ENCODE measurements at regions not wholly inside any gene's neighbourhood (a gene's known extent, or its start where the extent isn't known, plus 50 kb on each side); places are given as distances from the start of the nearest gene placed in this dataset.

DNA sequence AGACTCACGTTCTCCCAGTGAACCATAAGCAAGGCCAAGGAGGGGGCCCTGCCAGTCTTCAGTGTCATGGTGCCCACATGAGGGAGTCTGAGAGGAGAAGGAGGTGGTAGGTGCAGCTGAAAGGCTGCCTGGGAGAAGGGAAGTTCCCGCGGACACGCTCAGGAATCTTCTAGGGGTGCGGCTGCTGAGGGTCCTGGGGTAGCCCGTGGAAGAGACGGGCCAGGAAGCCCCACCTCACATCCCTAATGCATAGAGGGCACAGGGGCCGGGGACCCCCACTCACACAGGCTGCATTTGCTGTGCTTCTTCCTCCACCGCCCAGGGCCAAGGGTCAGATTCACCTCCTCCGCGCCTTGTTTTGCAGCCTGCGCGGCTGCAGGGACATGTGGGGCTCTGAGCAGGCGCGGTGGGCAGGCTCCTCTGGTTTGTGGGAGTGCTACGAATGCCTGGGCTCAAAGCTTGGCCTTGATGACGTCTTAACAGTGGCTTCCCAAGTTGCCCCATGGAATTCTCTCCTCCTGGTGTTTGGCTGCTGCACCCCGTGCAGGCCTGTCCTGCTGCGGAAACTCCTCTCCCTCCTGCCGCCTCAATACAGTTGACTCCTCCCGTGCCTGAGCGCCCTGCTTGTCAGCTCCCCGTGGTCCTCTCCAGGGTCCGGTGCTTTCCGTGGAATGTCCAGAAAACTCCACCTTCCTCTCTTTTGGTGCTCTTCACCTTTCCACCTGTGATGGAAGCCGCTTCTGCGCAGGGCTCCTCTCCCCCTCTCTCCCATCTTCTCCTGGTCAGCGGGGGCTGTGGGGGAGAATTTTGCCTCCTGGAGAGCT is 95.7 kb downstream of the VAPA start:
- DNase-seq (ENCODE audit: low read depth), result no peak

DNA sequence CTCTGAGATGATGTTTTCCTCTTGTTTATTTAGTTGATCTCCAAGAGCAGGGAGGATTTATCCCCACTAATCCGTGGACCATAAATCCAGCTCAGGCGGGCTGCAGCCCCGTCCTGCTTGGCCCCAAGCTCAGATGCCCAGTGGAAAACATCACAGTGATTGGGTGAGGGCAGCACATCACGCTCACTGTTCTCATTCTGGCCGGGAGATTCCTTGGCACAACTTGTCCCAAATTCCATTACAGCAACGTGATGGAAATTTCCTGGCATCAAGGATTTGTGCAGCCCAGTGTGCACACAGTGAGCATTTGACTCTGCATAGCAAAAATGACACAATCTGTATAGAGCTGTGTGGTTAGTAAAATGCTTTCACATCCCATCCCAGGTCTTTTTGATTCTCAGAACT is 96.8 kb downstream of the VAPA start:
- DNase-seq (ENCODE audit: low read depth), result peak; percentile 92

GRCh38 chr18:10011061-10011460 is 97.2 kb downstream of the VAPA start:
- no peak for DNase-seq (ENCODE audit: low read depth)

GRCh38 chr18:10011751-10012150 is 97.9 kb downstream of the VAPA start:
- DNase-seq (ENCODE audit: low read depth), result no peak

DNA sequence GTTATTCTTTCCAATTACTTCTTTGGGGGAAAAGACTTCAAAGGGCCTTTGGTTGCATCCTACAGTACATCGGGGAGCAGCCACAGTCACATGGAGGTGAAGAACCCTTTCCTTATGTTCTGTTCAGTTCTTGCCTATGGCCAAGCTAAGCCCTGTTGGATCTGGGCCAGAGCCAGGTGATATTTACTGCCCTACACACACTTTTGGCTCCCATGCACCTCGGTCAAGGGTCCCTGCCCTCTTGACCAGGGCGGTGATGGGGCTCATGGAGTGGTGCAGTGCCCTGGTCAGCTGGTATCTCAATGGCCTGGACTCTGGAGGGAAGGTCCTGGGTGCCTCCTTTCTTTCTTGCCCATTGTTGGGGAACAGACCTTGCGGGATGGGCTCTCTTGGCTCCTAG is 98.7 kb downstream of the VAPA start:
- no peak for DNase-seq (ENCODE audit: low read depth)

GRCh38 chr18:10013621-10014543 is 100.1 kb downstream of the VAPA start:
- DNase-seq (ENCODE audit: low read depth), result no peak

- DNase-seq (ENCODE audit: low read depth), result peak; percentile 58
These were observed 101.5 kb downstream of the VAPA start for GRCh38 chr18:10015288-10015701.

- peak; percentile 79 for DNase-seq (ENCODE audit: low read depth)
These were observed 102.4 kb downstream of the VAPA start for GRCh38 chr18:10015941-10016819.

GRCh38 chr18:10017043-10017442 is 103.2 kb downstream of the VAPA start:
- peak; percentile 13 for DNase-seq (ENCODE audit: low read depth)

DNA sequence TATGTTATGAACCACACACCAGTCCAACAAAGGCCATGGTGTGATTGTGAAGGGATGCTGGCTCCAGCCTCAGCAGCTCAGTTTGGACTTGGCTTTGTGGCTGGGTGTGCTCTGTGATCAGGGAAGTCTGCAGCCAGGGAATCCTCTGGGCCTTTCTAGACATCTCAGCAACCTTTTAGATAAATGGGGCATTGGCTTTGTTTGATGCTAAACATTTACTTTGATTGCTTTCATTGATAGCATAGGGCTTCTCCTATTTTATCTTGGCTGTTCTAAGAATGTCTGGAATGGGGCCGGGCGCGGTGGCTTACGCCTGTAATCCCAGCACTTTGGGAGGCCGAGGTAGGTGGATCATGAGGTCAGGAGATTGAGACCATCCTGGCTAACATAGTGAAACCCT is 104.5 kb downstream of the VAPA start:
- no peak for DNase-seq (ENCODE audit: low read depth)

- no peak for DNase-seq (ENCODE audit: low read depth)
These were observed 106.4 kb downstream of the VAPA start for GRCh38 chr18:10020171-10020570.

DNA sequence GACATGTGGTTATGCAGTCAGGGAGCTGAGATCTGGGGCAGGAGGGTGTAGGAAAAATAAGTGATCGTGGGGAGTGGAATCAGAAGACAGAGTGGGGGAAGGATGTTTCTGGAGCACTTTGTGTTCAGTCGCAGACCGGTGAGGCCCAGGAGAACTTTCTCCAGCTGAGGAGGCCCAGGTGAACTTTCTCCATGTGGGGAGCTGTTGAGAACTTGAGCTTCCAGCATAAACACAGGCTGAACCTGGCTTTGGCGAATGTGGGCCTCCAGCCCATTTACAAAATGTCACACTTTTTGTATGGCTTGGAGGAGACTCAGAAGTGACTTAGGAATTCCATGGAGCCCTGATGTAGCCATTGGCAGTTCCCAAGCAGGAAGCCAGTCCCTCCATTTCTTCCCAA is 108.5 kb downstream of the VAPA start:
- DNase-seq (ENCODE audit: low read depth), result no peak

GRCh38 chr18:10023853-10024570 is 110.2 kb downstream of the VAPA start:
- DNase-seq (ENCODE audit: low read depth), result no peak

GRCh38 chr18:10025711-10026670 is 112.2 kb downstream of the VAPA start:
- DNase-seq (ENCODE audit: low read depth), result no peak

GRCh38 chr18:10027031-10027430 is 113.2 kb downstream of the VAPA start:
- DNase-seq (ENCODE audit: low read depth), result no peak

DNA sequence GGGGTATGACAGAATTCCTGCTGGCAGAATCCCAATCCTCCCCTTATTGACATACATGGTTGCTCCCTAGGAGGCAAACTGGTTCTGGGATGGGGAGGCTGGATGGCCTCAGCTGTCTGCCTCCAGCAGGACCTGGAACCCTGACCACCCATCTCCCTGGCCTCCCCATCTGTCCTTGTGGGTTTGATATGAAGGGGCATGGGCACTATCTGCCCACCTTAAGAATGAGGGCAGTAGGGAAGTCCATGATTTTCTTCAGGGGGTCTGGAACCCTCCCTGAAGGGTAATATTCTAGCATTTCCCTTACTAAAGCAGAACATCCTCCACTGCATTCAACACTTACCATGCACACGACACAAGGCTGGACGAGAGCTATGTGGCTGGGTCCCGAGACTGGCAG is 113.6 kb downstream of the VAPA start:
- no peak for DNase-seq (ENCODE audit: low read depth)

- no peak for DNase-seq (ENCODE audit: low read depth)
These were observed 115.9 kb downstream of the VAPA start for GRCh38 chr18:10029711-10030110.

DNA sequence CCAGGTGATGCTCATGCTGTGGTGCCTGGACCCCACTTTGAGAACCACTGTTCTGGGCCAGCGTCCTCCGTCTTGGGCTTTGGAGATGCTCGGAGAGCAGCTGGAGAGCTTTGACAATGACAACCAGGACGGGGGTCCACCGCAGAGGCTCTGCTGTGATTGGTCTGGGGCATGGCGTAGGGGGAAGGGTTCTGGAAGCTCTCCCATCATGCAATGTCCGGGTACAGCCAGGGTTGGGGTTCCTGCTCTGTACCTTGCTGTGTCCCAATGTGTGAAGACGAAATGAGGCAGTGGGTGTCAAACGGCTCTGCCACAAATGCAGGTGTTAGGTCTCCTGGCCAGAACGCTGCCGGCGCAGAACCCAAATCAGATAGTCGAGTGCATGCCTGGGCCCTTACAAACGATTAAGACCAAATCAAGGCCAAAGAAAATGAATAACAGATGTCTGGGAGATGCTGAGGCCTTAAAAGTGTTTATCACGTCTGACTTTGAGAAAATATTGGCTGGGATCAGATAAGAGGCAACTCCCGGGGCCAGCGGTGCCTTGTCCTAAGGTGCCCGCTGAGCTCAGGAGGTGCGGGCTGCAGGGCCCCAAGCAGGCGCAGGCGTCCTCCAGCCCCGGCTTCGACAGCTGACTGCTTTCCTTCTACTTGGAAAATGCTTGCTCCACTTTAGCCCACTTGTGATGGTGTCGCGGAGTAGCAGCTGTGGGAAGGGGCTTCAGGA is 117.2 kb downstream of the VAPA start:
- DNase-seq (ENCODE audit: low read depth), result no peak
